ENCODE measurements at regions not wholly inside any gene's neighbourhood (a gene's known extent, or its start where the extent isn't known, plus 50 kb on each side); places are given as distances from the start of the nearest gene placed in this dataset.

DNA sequence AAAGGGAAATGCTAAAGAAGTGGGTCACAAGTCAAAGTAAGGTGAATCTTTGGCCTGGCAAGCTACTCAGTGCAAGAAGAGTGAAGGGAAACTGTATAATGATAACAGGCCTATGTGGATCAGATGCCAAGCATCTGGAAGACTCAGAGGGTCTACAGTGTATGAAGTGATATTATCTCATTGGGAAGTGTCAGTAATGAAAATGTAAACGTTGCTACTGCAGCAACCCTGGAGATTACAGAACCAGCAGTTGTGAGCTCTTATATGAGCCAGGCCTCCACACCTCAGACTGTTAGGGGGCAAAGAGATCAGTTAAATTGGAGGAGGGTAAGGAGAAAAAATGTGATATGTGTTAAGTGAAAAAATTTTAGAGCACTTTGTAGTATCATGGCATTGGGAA, 195.4 kb upstream of the DPH6 start:
- TF ChIP-seq EZH2 (IDR thresholded peaks at IDR 0.05; ENCODE audit: borderline replicate concordance, insufficient read depth, low read depth, low read length, poor library complexity, severe bottlenecking), result no peak
- TF ChIP-seq, protein P1, sequence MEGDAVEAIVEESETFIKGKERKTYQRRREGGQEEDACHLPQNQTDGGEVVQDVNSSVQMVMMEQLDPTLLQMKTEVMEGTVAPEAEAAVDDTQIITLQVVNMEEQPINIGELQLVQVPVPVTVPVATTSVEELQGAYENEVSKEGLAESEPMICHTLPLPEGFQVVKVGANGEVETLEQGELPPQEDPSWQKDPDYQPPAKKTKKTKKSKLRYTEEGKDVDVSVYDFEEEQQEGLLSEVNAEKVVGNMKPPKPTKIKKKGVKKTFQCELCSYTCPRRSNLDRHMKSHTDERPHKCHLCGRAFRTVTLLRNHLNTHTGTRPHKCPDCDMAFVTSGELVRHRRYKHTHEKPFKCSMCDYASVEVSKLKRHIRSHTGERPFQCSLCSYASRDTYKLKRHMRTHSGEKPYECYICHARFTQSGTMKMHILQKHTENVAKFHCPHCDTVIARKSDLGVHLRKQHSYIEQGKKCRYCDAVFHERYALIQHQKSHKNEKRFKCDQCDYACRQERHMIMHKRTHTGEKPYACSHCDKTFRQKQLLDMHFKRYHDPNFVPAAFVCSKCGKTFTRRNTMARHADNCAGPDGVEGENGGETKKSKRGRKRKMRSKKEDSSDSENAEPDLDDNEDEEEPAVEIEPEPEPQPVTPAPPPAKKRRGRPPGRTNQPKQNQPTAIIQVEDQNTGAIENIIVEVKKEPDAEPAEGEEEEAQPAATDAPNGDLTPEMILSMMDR (IDR thresholded peaks at IDR 0.05), result no peak
